A673 (cell line): ENCODE measurements at regions not wholly inside any gene's neighbourhood (a gene's known extent, or its start where the extent isn't known, plus 50 kb on each side); places are given as distances from the start of the nearest gene placed in this dataset.

Experiments
- BruUV-seq: library from RNA; stranded (reverse); fragments of 400-500 nt; replicated peaks from 2 replicates; lab custom pipeline; 2021; lab: Mats Ljungman, UMichigan
- CTCF ChIA-PET: fragments of 300-600 bp; sonication (Branson Sonifier 250); formaldehyde crosslinking; loops from one replicate; lab custom pipeline; 2022; ENCODE audit warnings: antibody characterized with exemption; lab: Charles Lee
- POLR2A ChIA-PET: fragments of 300-600 bp; sonication (Branson Sonifier 250); formaldehyde crosslinking; loops from one replicate; lab custom pipeline; 2022; ENCODE audit warnings: antibody characterized with exemption; ENCODE audit not compliant: low non-redundant PET; lab: Charles Lee
- DNase-seq: peaks from one replicate; pipeline ENCODE4 v3.0.0-alpha.2; 2015; ENCODE audit warnings: low spot score
- H3K27ac ChIP-seq: fragments of 200-600 bp; sonication (generic); 2 replicates; pipeline ENCODE4 v1.5.1; 2016; ENCODE audit warnings: mixed run types, low read depth, mild to moderate bottlenecking, mixed read lengths, antibody characterized with exemption, low read length; ENCODE audit not compliant: poor library complexity, severe bottlenecking
- H3K27me3 ChIP-seq: fragments of 200-600 bp; sonication (generic); replicated peaks from 2 replicates; pipeline ENCODE4 v1.6.1; 2017; ENCODE audit warnings: mixed run types, low read depth, mild to moderate bottlenecking, mixed read lengths, antibody characterized with exemption, low read length; ENCODE audit not compliant: insufficient read depth, poor library complexity
- H3K36me3 ChIP-seq: fragments of 200-600 bp; sonication (generic); 2 replicates; pipeline ENCODE4 v1.6.1; 2016; ENCODE audit warnings: mixed run types, mild to moderate bottlenecking, mixed read lengths, antibody characterized with exemption, low read length; ENCODE audit not compliant: insufficient read depth, poor library complexity, severe bottlenecking
- H3K4me1 ChIP-seq: fragments of 200-600 bp; sonication (generic); 2 replicates; pipeline ENCODE4 v1.6.1; 2017; ENCODE audit warnings: mixed run types, mild to moderate bottlenecking, mixed read lengths, antibody characterized with exemption, low read length; ENCODE audit not compliant: insufficient read depth, poor library complexity, severe bottlenecking
- H3K4me3 ChIP-seq: fragments of 200-600 bp; sonication (generic); 2 replicates; pipeline ENCODE4 v1.5.1; 2016; ENCODE audit warnings: low read depth, mixed run types, mild to moderate bottlenecking, mixed read lengths, low read length; ENCODE audit not compliant: poor library complexity, severe bottlenecking
- H3K9me3 ChIP-seq: fragments of 200-600 bp; sonication (generic); 2 replicates; pipeline ENCODE4 v1.6.1; 2016; ENCODE audit warnings: mixed run types, low read depth, mild to moderate bottlenecking, mixed read lengths, antibody characterized with exemption, low read length; ENCODE audit not compliant: poor library complexity, severe bottlenecking
- CTCF ChIP-seq: fragments of 300-800, 200-600 bp; sonication (generic); conservative IDR thresholded peaks from 2 replicates; pipeline ENCODE4 v1.5.1; 2017; ENCODE audit warnings: low read depth, mild to moderate bottlenecking, antibody characterized with exemption, low read length, moderate library complexity, mixed read lengths
- EZH2 ChIP-seq: fragments of 200-600 bp; sonication (generic); IDR thresholded peaks from 2 replicates; pipeline ENCODE4 v1.6.1; 2017; ENCODE audit warnings: borderline replicate concordance, low read depth, mild to moderate bottlenecking, mixed read lengths, antibody characterized with exemption, low read length; ENCODE audit not compliant: poor library complexity, severe bottlenecking
- intact Hi-C: fragments of 100-400 bp; cut with micrococcal nuclease; formaldehyde crosslinking; loops from one replicate; pipeline ENCODE4 v1.10.0; 2022; ENCODE audit not compliant: unreplicated experiment

GRCh38 chr19:56969156-56969555, 128.6 kb upstream of the PEG3 start:
- Histone ChIP-seq H3K4me1 (peaks cover 27% of the 10 kb centered on the region), H3K27me3 (no peaks in the 10 kb centered on the region), H3K4me3 (no peak overlapping the region), H3K9me3 (no peaks in the 10 kb centered on the region), H3K36me3 (no peaks in the 10 kb centered on the region), H3K27ac (peak overlapping the region; percentile 94)
- BruUV-seq, result no TSS peak
- peak; percentile 89 for DNase-seq
- intact Hi-C loops, result loop anchor here (1.0 kb wide), 1 partner anchor 130 kb away; no protein-coding TSS in a partner anchor
- ChIA-PET CTCF (no interaction called here), POLR2A (no interaction called here)
- TF ChIP-seq CTCF (no peak), EZH2 (no peak)

DNA sequence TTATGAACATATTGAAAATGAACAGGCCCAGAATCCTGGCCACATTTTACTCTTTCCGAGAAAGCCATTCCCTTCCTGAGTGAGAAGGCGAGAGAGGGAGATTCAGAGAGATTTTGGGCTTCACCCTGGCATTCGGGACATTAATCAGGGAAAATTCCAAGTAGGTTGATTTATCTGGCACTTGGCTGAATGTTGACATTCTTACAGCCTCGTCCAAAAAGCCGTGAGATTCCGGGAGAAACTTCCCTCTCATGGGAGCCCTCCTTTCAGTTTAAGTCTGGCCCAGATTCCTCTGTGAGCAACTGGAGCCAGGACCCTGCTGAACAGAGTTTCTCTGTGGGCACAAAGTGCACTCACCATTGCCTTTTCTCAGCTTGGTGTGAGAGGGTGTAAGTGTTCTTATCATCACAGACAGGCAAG, 129.2 kb upstream of the PEG3 start:
- ChIA-PET POLR2A (no interaction called here), CTCF (no interaction called here)
- peaks cover 29% of the 10 kb centered on the region for H3K4me1 ChIP-seq
- no peaks in the 10 kb centered on the region for H3K36me3 ChIP-seq
- intact Hi-C loops, result loop anchor here (1.0 kb wide), 1 partner anchor 130 kb away; no protein-coding TSS in a partner anchor
- no peak overlapping the region for H3K4me3 ChIP-seq
- H3K27me3 ChIP-seq, result no peaks in the 10 kb centered on the region
- BruUV-seq, result TSS peak; percentile 86
- H3K9me3 ChIP-seq, result no peaks in the 10 kb centered on the region
- DNase-seq, result peak; percentile 68
- no peak for TF ChIP-seq EZH2
- TF ChIP-seq CTCF, result no peak
- peak overlapping the region; percentile 94 for H3K27ac ChIP-seq

DNA sequence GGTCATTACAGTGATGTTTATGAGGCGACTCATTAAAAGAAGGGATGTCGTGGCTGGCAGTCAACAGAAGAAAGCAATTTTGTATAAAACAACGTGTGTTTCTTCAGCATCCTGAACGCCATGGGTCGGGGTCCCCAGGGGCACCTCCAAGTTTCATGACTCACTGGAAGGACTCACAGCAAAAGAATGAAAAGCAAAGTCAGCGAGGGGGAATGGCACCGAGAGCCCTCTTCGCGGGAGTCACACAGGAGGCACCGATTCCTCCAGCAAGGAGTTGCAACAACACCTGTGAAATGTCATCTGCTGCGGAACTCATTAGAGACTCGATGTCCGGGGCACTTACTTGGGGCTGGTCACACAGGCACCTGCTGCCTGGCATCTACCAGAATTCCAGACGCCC, 130.7 kb upstream of the PEG3 start:
- peak; percentile 26 for DNase-seq
- TF ChIP-seq EZH2, result no peak
- TF ChIP-seq CTCF, result no peak
- ChIA-PET POLR2A (no interaction called here), CTCF (no interaction called here)
- BruUV-seq, result no TSS peak
- H3K27me3 ChIP-seq, result no peaks in the 10 kb centered on the region
- peaks cover 29% of the 10 kb centered on the region for H3K4me1 ChIP-seq
- intact Hi-C loops, result no loop called here
- peak overlapping the region; percentile 94 for H3K27ac ChIP-seq
- H3K4me3 ChIP-seq, result no peak overlapping the region
- no peaks in the 10 kb centered on the region for H3K9me3 ChIP-seq
- no peaks in the 10 kb centered on the region for H3K36me3 ChIP-seq
